NCI-H748 treated with DMSO at 0.1 percent for 48 hours (cell line): ENCODE measurements at regions not wholly inside any gene's neighbourhood (a gene's known extent, or its start where the extent isn't known, plus 50 kb on each side); places are given as distances from the start of the nearest gene placed in this dataset.

Source experiments
- DNase-seq: peaks from one replicate; lab custom pipeline; 2025; lab: John Stamatoyannopoulos, UW

GRCh38 chr16:9302072-9302471 lies 210.6 kb downstream of the HAPSTR1 start:
- no peak for DNase-seq

- DNase-seq: no peak
Observed at GRCh38 chr16:9306753-9307152, 215.3 kb downstream of the HAPSTR1 start.

GRCh38 chr16:9307446-9307845 lies 216.0 kb downstream of the HAPSTR1 start:
- DNase-seq: no peak

DNA sequence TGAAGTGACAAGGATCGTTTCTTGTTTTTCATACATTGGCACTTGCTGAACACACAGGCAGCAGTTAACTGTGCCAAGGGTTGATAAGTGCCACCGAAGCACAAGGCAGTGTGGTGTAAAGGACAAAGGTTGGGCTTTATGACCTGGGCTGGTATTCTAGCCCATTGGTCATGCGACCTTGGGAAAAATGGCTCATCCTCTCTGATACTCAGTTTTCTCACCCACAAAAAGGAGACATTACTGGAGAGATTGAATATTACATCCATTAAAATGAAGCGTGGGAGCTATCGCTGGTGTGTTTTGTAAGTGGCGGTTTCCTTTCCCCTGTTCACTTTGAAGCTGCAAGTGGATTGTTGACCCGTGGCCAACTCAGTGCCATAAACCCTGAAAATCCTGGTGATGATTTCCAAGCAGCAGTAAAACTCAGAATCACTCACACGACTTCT lies 216.9 kb downstream of the HAPSTR1 start:
- DNase-seq: no peak

DNA sequence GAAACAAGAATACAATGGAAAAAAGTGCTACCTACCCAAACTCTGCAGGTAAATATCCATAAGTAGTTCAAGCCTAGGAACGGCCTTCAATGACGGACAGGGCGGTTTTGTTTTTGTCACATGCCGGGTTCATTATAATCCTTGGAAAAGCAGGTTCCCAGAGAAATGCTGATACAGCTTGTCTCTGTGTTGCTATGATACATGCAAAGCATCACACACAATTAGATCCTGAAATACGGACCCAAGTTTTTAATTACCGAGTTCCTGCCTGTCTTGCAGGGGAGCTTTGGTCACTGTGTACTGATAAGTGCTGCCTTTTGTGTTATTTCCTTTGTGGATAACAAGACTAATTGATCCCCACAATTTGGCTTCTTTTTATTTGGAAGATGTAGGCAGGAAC lies 217.4 kb downstream of the HAPSTR1 start:
- DNase-seq: peak; percentile 50

GRCh38 chr16:9309844-9310243 lies 218.4 kb downstream of the HAPSTR1 start:
- no peak for DNase-seq

DNA sequence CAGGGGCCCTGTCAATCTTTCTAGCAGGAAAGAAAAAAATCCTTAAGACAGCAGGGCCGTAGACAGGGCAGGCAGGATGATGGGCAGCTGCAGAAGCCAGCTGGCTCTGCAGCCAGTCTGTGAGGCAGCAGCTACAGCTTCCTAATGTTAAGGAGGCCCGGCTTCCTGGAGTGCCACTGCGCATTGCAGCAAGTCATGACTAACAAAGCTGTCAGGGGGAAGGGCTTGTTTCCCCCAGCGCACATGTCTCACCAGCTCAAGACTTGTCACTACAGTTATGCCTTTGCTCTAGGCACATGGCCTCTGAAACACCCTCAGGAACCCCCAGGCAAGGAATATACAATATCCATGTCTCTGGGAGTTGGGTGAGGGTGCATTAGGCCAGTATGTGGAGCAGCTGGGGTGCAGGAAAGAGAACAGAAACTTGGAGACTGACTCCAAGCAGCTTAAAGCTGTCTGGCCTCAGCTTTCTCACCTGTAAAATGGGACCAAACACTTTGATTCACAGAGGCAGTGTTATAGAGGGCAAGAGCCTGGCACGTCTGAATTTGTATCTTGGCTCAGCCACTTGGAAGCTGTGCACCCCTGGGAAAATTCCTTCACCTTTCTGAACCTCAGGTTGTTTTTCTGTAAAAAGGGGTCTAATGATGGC lies 220.0 kb downstream of the HAPSTR1 start:
- DNase-seq: no peak

- DNase-seq: no peak
Observed at GRCh38 chr16:9316008-9316407, 224.6 kb downstream of the HAPSTR1 start.

GRCh38 chr16:9316615-9317014 lies 225.2 kb downstream of the HAPSTR1 start:
- no peak for DNase-seq

GRCh38 chr16:9318764-9319163 lies 227.3 kb downstream of the HAPSTR1 start:
- DNase-seq: no peak

- no peak for DNase-seq
Observed at GRCh38 chr16:9322769-9323168, 231.3 kb downstream of the HAPSTR1 start.

GRCh38 chr16:9323170-9323569 lies 231.7 kb downstream of the HAPSTR1 start:
- no peak for DNase-seq

GRCh38 chr16:9327253-9327652 lies 235.8 kb downstream of the HAPSTR1 start:
- no peak for DNase-seq

- DNase-seq: no peak
Observed at GRCh38 chr16:9328411-9328810, 237.0 kb downstream of the HAPSTR1 start.

DNA sequence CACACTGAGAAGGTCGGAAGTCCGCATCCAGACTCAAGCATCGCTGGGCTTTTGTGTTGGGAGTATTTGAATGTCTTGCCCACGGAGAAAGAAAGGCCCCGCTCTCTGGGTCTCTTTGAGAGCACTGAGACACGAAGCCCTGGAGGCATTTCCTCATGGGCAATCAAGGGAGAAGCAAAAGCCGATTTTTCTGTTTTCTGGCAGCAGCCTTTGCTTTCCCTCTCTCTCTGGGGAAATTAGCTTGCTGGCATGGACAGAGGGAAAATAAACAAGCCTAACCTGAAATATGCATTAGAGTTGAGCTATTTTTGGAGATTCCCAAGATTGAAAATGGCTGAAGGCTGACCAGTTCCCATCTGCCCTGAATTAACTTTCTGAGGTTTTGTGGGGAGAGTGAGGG lies 238.7 kb downstream of the HAPSTR1 start:
- DNase-seq: no peak

DNA sequence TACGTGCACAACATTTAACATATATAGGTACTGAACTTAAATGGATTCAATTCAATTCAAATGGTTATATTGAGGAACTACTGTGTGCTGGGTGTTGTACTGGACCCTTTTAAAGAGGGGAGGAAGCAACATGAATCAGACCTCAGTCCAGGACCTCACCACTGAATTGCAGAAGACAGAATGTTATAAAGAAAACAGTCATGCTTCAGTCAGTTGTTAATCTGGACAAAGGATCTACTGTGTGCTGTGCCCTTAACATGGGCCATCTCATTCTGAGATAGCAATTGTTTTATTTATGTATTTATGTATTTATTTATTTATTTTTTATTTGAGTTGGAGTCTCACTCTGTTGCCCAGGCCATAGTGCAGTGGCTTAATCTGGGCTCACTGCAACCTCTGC lies 240.1 kb downstream of the HAPSTR1 start:
- no peak for DNase-seq

DNA sequence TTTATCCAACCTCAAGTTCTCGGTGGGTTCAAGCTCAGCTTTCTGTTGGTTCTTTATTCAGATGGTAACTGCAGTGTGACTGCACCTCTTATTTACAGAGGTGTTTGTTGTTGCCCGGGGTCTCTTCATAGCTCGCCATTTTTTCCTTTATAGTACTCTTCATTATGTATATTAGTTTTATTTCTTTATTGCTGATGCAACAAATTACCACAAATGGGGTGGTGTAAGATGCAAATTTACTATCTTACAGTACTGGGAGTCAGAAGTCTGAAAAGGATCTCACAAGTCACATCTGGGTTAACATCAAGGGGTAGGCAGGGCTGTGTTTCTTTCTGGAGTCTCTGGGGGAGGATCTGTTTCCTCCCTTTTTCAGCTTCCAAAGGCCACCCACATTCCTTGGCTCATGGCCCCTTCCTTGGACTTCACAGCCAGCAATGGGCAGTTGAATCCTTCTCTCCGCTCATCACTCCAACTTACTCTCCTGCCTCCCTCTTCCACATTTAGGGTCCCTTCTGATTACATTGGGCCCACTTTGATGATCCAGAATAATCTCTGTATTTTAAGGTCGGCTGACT lies 241.2 kb downstream of the HAPSTR1 start:
- no peak for DNase-seq

- no peak for DNase-seq
Observed at GRCh38 chr16:9333469-9333868, 242.0 kb downstream of the HAPSTR1 start.

DNA sequence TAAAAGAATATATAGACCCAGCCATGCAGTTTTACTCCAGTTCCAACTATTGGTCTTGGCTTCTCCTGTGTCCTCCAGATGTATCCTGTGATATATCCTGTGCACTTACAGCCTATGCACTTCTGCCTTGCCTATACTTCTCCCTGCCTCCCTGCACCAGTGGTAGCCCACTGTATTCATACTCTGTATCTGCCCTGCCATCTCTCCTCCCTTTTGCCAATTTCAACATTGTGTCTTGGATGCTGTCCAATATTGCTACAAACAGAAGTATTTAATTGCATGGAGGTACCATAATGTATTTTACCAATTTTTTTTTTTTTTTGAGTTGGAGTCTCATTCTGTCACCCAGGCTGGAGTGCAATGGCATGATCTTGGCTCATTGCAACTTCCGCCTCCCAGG lies 242.7 kb downstream of the HAPSTR1 start:
- no peak for DNase-seq

DNA sequence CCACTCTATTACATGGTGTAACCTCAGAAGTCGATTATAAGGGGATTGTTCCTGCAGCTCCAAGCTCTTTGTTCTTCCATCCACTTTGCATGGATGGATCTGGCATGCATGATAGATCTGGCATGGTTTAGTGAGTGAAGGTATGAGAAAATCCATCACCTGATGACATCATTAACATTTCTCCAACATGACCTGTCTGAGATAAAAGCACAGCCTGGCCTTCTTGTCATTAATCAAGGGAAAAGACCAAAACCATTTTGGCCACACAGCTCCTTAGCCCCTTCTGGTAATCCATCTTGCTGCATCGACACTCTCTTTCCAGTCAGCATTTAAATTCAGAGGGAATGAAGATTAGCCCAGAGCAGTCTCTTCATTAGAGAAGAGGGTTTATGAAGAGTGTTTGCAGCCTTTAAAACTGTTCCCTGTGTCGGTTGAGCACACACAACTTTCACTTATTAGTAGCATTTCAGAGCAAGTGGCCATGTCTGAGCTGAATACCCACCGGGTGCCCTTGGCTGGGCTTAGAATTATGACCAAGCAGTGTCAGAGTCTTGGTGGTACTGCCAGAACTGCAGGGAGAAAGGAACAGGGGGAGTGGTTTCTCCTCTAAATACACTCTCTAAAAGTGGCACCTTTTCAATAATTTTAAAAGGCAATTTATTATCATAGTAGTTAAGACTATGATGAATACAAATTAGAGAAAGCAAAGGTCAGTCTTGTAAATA lies 246.0 kb downstream of the HAPSTR1 start:
- no peak for DNase-seq

GRCh38 chr16:9338068-9338467 lies 246.6 kb downstream of the HAPSTR1 start:
- DNase-seq: no peak

DNA sequence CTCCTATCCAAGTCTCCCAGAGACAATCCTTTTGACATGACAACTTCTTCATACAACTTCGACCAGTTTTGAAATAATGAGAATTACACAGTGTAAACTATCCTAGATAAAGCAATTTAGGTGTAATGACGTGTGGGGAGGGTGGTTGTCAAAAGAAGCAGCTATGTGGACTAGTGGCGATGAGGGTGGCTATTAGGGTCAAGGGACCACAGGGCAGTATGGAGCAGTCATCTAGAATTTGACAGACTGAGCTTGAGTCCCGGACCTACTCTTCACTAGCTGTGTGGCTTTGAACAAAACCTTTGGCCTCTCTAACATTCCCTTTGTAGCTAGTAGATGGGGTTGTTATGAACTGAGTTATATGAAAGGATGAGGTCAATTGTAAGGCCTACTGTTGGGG lies 247.1 kb downstream of the HAPSTR1 start:
- no peak for DNase-seq

DNA sequence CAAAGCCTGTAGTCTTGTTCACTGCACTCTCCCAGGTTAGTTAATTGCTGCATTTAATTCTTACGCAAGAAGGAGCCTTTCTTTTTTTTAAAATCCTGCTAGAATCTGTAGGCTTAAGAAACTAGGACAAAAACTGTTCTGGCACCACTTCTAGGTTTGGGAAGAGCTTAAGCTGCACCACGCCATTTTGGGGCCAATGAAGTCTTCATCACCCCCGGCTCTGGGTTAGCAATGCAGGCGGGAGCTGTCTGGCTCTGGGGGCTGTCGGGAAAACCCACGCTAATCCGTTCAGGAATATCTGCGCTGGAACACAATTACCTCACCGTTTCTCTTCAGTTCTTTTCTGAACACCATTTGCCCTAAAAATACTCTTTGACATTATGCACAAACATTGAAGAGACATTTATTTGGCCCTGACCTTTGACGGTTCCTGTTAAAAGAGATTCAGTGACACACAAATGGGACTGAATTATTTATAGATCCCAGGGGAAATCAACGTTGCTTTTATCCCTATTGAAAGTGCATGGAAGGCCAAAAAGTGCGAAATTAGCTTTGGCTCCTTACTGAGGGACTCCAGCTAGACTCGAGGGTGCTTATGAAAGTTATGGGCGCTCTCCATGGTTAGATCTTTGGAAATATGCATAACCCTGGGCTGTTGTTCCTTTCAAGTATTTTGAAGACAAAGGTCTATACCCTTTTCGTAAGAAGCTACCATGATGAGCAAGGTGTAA lies 249.2 kb downstream of the HAPSTR1 start:
- DNase-seq: no peak
